PC-9 (cell line): ENCODE measurements at regions not wholly inside any gene's neighbourhood (a gene's known extent, or its start where the extent isn't known, plus 50 kb on each side); places are given as distances from the start of the nearest gene placed in this dataset.

Source experiments
- BruUV-seq: library from RNA; stranded (reverse); fragments of 400-500 nt; replicated peaks from 2 replicates; lab custom pipeline; 2021; lab: Mats Ljungman, UMichigan
- CTCF ChIA-PET: fragments of 300-600 bp; sonication (Branson Sonifier 250); formaldehyde crosslinking; loops from one replicate; lab custom pipeline; 2022; ENCODE audit warnings: antibody characterized with exemption; lab: Charles Lee
- POLR2A ChIA-PET: fragments of 300-600 bp; sonication (Branson Sonifier 250); formaldehyde crosslinking; loops from one replicate; lab custom pipeline; 2022; ENCODE audit warnings: antibody characterized with exemption; ENCODE audit not compliant: unreplicated experiment; lab: Charles Lee
- DNase-seq, 2 experiments: peaks; one replicate each; pipeline versions ENCODE4 v3.0.0 to v3.0.0-alpha.2; 2015 to 2022; ENCODE audit warnings: mixed read lengths in 1 of 2
- H2AFZ ChIP-seq: fragments of 200-600 bp; sonication (generic); 2 replicates; pipeline ENCODE4 v1.8.1; 2017; ENCODE audit warnings: antibody characterized with exemption
- H3F3A ChIP-seq: fragments of 200-600 bp; sonication (generic); 2 replicates; pipeline ENCODE4 v1.8.1; 2017; ENCODE audit warnings: antibody characterized with exemption, mild to moderate bottlenecking, low read depth; ENCODE audit not compliant: insufficient read depth
- H3K27ac ChIP-seq: fragments of 200-600 bp; sonication (generic); 2 replicates; pipeline ENCODE4 v1.6.1; 2016; ENCODE audit warnings: mixed run types
- H3K27me3 ChIP-seq: fragments of 200-600 bp; sonication (generic); 2 replicates; pipeline ENCODE4 v1.6.1; 2016; ENCODE audit warnings: low read depth, mixed run types; ENCODE audit not compliant: insufficient read depth
- H3K36me3 ChIP-seq: fragments of 200-600 bp; sonication (generic); 2 replicates; pipeline ENCODE4 v1.6.1; 2016; ENCODE audit warnings: low read depth, mixed run types
- H3K4me1 ChIP-seq: fragments of 200-600 bp; sonication (generic); replicated peaks from 2 replicates; pipeline ENCODE4 v1.6.1; 2016; ENCODE audit warnings: mixed run types; ENCODE audit not compliant: insufficient read depth
- H3K4me2 ChIP-seq: fragments of 200-600 bp; sonication (generic); 2 replicates; pipeline ENCODE4 v1.6.1; 2017; ENCODE audit warnings: mixed run types
- H3K4me3 ChIP-seq: fragments of 200-600 bp; sonication (generic); 2 replicates; pipeline ENCODE4 v1.6.1; 2016; ENCODE audit warnings: mixed run types
- H3K79me2 ChIP-seq: fragments of 200-600 bp; sonication (generic); 2 replicates; pipeline ENCODE4 v1.6.1; 2017; ENCODE audit warnings: low read depth, mixed run types
- H3K9me2 ChIP-seq: fragments of 200-600 bp; sonication (generic); 2 replicates; pipeline ENCODE4 v1.8.1; 2017; ENCODE audit warnings: mild to moderate bottlenecking; ENCODE audit not compliant: insufficient read depth
- H3K9me3 ChIP-seq: fragments of 200-600 bp; sonication (generic); 2 replicates; pipeline ENCODE4 v1.8.1; 2016; ENCODE audit warnings: low read depth; ENCODE audit not compliant: insufficient read depth
- H4K20me1 ChIP-seq: fragments of 200-600 bp; sonication (generic); 2 replicates; pipeline ENCODE4 v1.8.1; 2017; ENCODE audit not compliant: insufficient read depth
- CTCF ChIP-seq: fragments of 200-600 bp; sonication (generic); conservative IDR thresholded peaks from 2 replicates; pipeline ENCODE4 v1.6.1; 2017; ENCODE audit warnings: mixed run types, antibody characterized with exemption, mild to moderate bottlenecking, moderate library complexity
- EZH2 ChIP-seq: fragments of 200-600 bp; sonication (generic); IDR thresholded peaks from 2 replicates; pipeline ENCODE4 v1.8.0; 2017; ENCODE audit warnings: antibody characterized with exemption, low read depth
- intact Hi-C: fragments of 100-400 bp; cut with micrococcal nuclease; formaldehyde crosslinking; loops from one replicate; pipeline ENCODE4 v1.10.0; 2022; ENCODE audit not compliant: unreplicated experiment

- POLR2A ChIA-PET = no interaction called here
- H3K4me3 ChIP-seq = no peak overlapping the region
- TF ChIP-seq EZH2 = no peak
- TF ChIP-seq CTCF = no peak
Observed at GRCh38 chr5:163730206-163730756, 224.9 kb downstream of the MAT2B start.

GRCh38 chr5:163731256-163731655 is 225.8 kb downstream of the MAT2B start:
- no peaks in the 10 kb centered on the region for H3K4me1 ChIP-seq
- DNase-seq = no peak
- H3K79me2 ChIP-seq = no peaks in the 10 kb centered on the region
- ChIA-PET POLR2A (no interaction called here), CTCF (no interaction called here)
- H3K27ac ChIP-seq = no peak overlapping the region
- H3K9me3 ChIP-seq = no peaks in the 10 kb centered on the region
- no TSS peak for BruUV-seq
- H3K36me3 ChIP-seq = no peaks in the 10 kb centered on the region
- TF ChIP-seq EZH2 (no peak), CTCF (no peak)
- no peak overlapping the region for H2AFZ ChIP-seq
- H4K20me1 ChIP-seq = no peaks in the 10 kb centered on the region
- no peaks in the 10 kb centered on the region for H3F3A ChIP-seq
- H3K9me2 ChIP-seq = no peaks in the 10 kb centered on the region
- intact Hi-C loops = no loop called here
- H3K4me3 ChIP-seq = no peak overlapping the region
- no peaks in the 10 kb centered on the region for H3K27me3 ChIP-seq
- no peak overlapping the region for H3K4me2 ChIP-seq

More at GRCh38 chr5:163730206-163730756, 224.9 kb downstream of the MAT2B start:
- no peaks in the 10 kb centered on the region for H3F3A ChIP-seq
- no peak overlapping the region for H2AFZ ChIP-seq
- H3K4me1 ChIP-seq = no peaks in the 10 kb centered on the region
- DNase-seq = no peak
- no peak overlapping the region for H3K27ac ChIP-seq
- no peaks in the 10 kb centered on the region for H3K79me2 ChIP-seq
- no peaks in the 10 kb centered on the region for H4K20me1 ChIP-seq
- no TSS peak for BruUV-seq
- no peak overlapping the region for H3K4me2 ChIP-seq
- no peaks in the 10 kb centered on the region for H3K36me3 ChIP-seq
- intact Hi-C loops = no loop called here
- no peaks in the 10 kb centered on the region for H3K9me3 ChIP-seq
- H3K9me2 ChIP-seq = no peaks in the 10 kb centered on the region
- no peaks in the 10 kb centered on the region for H3K27me3 ChIP-seq
- CTCF ChIA-PET = no interaction called here

GRCh38 chr5:163735069-163735468 is 229.7 kb downstream of the MAT2B start:
- Histone ChIP-seq H3K9me3 (no peaks in the 10 kb centered on the region), H3K4me1 (no peaks in the 10 kb centered on the region), H3K4me2 (no peak overlapping the region), H3K36me3 (no peaks in the 10 kb centered on the region), H3K4me3 (no peak overlapping the region), H3K79me2 (no peaks in the 10 kb centered on the region), H3K27me3 (0 out of 2 replicates have a peak, but pooled peaks cover 1% of the 10 kb centered on the region), H3K9me2 (no peaks in the 10 kb centered on the region; the same call in 1 of the 2 replicates), H2AFZ (no peak overlapping the region; the same call in 1 of the 2 replicates), H3F3A (no peaks in the 10 kb centered on the region), H3K27ac (no peak overlapping the region), H4K20me1 (no peaks in the 10 kb centered on the region)
- DNase-seq = no peak
- no peak for TF ChIP-seq EZH2
- TF ChIP-seq CTCF = no peak
- intact Hi-C loops = no loop called here
- CTCF ChIA-PET = no interaction called here
- POLR2A ChIA-PET = no interaction called here
- BruUV-seq = no TSS peak
